ENCODE measurements at regions not wholly inside any gene's neighbourhood (a gene's known extent, or its start where the extent isn't known, plus 50 kb on each side); places are given as distances from the start of the nearest gene placed in this dataset.
A peak's percentile ranks its signal among the peaks of the same experiment; 100 is the strongest.
"Not testable (repeated sequence)": the region's sequence is repeated elsewhere in the genome, so short reads cannot be mapped to it uniquely, and the experiment has no call there.

GRCh38 chr1:148261684-148262083, 109.6 kb upstream of the NBPF11 start:
- not testable (repeated sequence) for DNase-seq

- DNase-seq = peak; percentile 37
These were observed 105.8 kb upstream of the NBPF11 start for GRCh38 chr1:148257886-148258285.

GRCh38 chr1:148254611-148255429, 102.7 kb upstream of the NBPF11 start:
- peak; percentile 23 for DNase-seq

GRCh38 chr1:148253808-148254207, 101.7 kb upstream of the NBPF11 start:
- DNase-seq = not testable (repeated sequence)

GRCh38 chr1:148248798-148249197, 96.7 kb upstream of the NBPF11 start:
- DNase-seq = not testable (repeated sequence)

- DNase-seq = not testable (repeated sequence)
These were observed 94.3 kb upstream of the NBPF11 start for GRCh38 chr1:148246258-148246861.

- not testable (repeated sequence) for DNase-seq
These were observed 93.8 kb upstream of the NBPF11 start for GRCh38 chr1:148245843-148246242.

GRCh38 chr1:148245443-148245842, 93.4 kb upstream of the NBPF11 start:
- not testable (repeated sequence) for DNase-seq

GRCh38 chr1:148233250-148233649, 81.2 kb upstream of the NBPF11 start:
- DNase-seq = not testable (repeated sequence)

GRCh38 chr1:148228846-148229245, 76.8 kb upstream of the NBPF11 start:
- not testable (repeated sequence) for DNase-seq

GRCh38 chr1:148222399-148223159, 70.5 kb upstream of the NBPF11 start:
- not testable (repeated sequence) for DNase-seq

GRCh38 chr1:148221593-148221992, 69.5 kb upstream of the NBPF11 start:
- DNase-seq = not testable (repeated sequence)

- not testable (repeated sequence) for DNase-seq
These were observed 67.1 kb upstream of the NBPF11 start for GRCh38 chr1:148219229-148219628.

- not testable (repeated sequence) for DNase-seq
These were observed 59.1 kb upstream of the NBPF11 start for GRCh38 chr1:148211191-148211590.

GRCh38 chr1:148210624-148211023, 58.5 kb upstream of the NBPF11 start:
- DNase-seq = not testable (repeated sequence)

GRCh38 chr1:148210166-148210565, 58.1 kb upstream of the NBPF11 start:
- not testable (repeated sequence) for DNase-seq

- not testable (repeated sequence) for DNase-seq
These were observed 49.9 kb upstream of the NBPF11 start for GRCh38 chr1:148202013-148202412.
